Fibroblast of mammary gland (primary cell): ENCODE measurements at regions not wholly inside any gene's neighbourhood (a gene's known extent, or its start where the extent isn't known, plus 50 kb on each side); places are given as distances from the start of the nearest gene placed in this dataset.

Experiments used
- DNase-seq: peaks from one replicate; pipeline ENCODE4 v3.0.0-alpha.2; 2010; ENCODE audit warnings: low read depth
- H3K4me3 ChIP-seq: 2 replicates; pipeline ENCODE4 v1.5.1; 2011; ENCODE audit warnings: low read depth, mild to moderate bottlenecking, low read length, moderate library complexity; ENCODE audit not compliant: control insufficient read depth
- CTCF ChIP-seq: conservative IDR thresholded peaks from 2 replicates; pipeline ENCODE4 v1.5.1; 2011; ENCODE audit warnings: low read depth, low read length, inconsistent platforms; ENCODE audit not compliant: control insufficient read depth, insufficient read depth

- DNase-seq, result no peak
- TF ChIP-seq CTCF, result no peak
- no peak overlapping the region for H3K4me3 ChIP-seq
Measured at GRCh38 chr6:44538131-44538806, 150.8 kb downstream of the CDC5L start.

- no peak for TF ChIP-seq CTCF
- DNase-seq, result no peak
- no peak overlapping the region for H3K4me3 ChIP-seq
Measured at GRCh38 chr6:44538807-44539201, 151.3 kb downstream of the CDC5L start.

- no peak overlapping the region for H3K4me3 ChIP-seq
- no peak for TF ChIP-seq CTCF
- no peak for DNase-seq
Measured at GRCh38 chr6:44539701-44540355, 152.3 kb downstream of the CDC5L start.

GRCh38 chr6:44540881-44541280 is 153.4 kb downstream of the CDC5L start:
- no peak overlapping the region for H3K4me3 ChIP-seq
- no peak for DNase-seq
- no peak for TF ChIP-seq CTCF

- no peak for TF ChIP-seq CTCF
- no peak overlapping the region for H3K4me3 ChIP-seq
- DNase-seq, result no peak
Measured at GRCh38 chr6:44542401-44543116, 155.1 kb downstream of the CDC5L start.

- no peak overlapping the region for H3K4me3 ChIP-seq
- TF ChIP-seq CTCF, result no peak
- DNase-seq, result no peak
Measured at GRCh38 chr6:44543664-44544063, 156.2 kb downstream of the CDC5L start.
